ENCODE measurements at regions not wholly inside any gene's neighbourhood (a gene's known extent, or its start where the extent isn't known, plus 50 kb on each side); places are given as distances from the start of the nearest gene placed in this dataset.

DNA sequence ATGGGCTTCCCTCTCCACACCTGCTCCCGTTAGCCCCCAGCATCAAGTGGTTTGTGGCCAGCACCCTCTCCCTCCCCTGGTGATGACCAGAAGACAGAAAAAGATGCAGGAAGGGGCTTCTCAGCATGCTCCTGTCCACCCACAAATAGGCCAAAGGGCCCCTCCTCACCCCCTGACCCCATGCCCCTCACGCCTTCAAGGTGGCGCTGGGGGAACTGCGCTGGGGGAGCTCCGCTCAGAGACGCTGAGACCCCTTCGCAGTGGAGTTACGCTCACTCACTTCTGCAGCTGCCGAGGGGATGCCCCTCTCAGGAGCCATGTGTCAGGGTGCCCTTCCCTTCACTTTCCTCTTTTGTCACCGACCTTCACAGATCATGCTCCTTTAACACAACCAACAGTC is 92.0 kb downstream of the PSMB1 start:
- TF ChIP-seq YY1 (IDR thresholded peaks at IDR 0.05; ENCODE audit: insufficient read depth, insufficient read length), result no peak
- no peak for TF ChIP-seq SUZ12 (IDR thresholded peaks at IDR 0.05; ENCODE audit: extremely low read depth, insufficient read depth, insufficient read length)

All from NT2/D1 (cell line).